ENCODE measurements at regions not wholly inside any gene's neighbourhood (a gene's known extent, or its start where the extent isn't known, plus 50 kb on each side); places are given as distances from the start of the nearest gene placed in this dataset.
A peak's percentile ranks its signal among the peaks of the same experiment; 100 is the strongest.
"Not testable (repeated sequence)": the region's sequence is repeated elsewhere in the genome, so short reads cannot be mapped to it uniquely, and the experiment has no call there.

- no peak for TF ChIP-seq CTCF (IDR thresholded peaks at IDR 0.05; ENCODE audit: low read depth, low read length)
- in situ Hi-C loops (cut with HindIII; ENCODE audit: low sequenced_read_pairs): no loop called here
- H3K4me3 ChIP-seq (ENCODE audit: low read depth, low read length): no peak overlapping the region
- no peak for DNase-seq (ENCODE audit: low read depth, low spot score)
Observed at GRCh38 chr12:97075934-97076630, 169.0 kb downstream of the NEDD1 start.

DNA sequence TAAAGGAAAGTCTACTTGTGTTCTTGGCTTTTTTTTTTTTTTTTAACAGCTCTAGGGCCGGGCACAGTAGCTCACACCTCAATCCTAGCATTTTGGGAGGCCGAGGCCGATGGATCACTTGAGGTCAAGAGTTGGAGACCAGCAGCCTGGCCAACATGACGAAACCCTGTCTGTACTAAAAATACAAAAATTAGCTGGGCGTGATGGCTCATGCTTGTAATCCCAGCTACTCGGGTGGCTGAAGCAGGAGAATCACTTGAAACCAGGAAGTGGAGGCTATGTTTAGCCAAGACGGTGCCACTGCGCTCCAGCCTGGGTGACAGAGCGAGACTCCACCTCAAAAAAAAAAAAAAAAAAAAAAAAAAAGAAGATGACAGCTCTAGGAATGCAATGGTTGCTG, 169.9 kb downstream of the NEDD1 start:
- DNase-seq (ENCODE audit: low read depth, low spot score); in situ Hi-C loops (cut with HindIII; ENCODE audit: low sequenced_read_pairs); H3K4me3 ChIP-seq (ENCODE audit: low read depth, low read length): not testable (repeated sequence)

GRCh38 chr12:97082029-97082428, 175.0 kb downstream of the NEDD1 start:
- no peak for TF ChIP-seq CTCF (IDR thresholded peaks at IDR 0.05; ENCODE audit: low read depth, low read length)
- H3K4me3 ChIP-seq (ENCODE audit: low read depth, low read length): no peak overlapping the region
- DNase-seq (ENCODE audit: low read depth, low spot score): no peak
- in situ Hi-C loops (cut with HindIII; ENCODE audit: low sequenced_read_pairs): no loop called here

- DNase-seq (ENCODE audit: low read depth, low spot score): no peak
- no peak overlapping the region for H3K4me3 ChIP-seq (ENCODE audit: low read depth, low read length)
- in situ Hi-C loops (cut with HindIII; ENCODE audit: low sequenced_read_pairs): no loop called here
- TF ChIP-seq CTCF (IDR thresholded peaks at IDR 0.05; ENCODE audit: low read depth, low read length): no peak
Observed at GRCh38 chr12:97093187-97093683, 186.2 kb downstream of the NEDD1 start.

GRCh38 chr12:97097734-97098133, 190.7 kb downstream of the NEDD1 start:
- TF ChIP-seq CTCF (IDR thresholded peaks at IDR 0.05; ENCODE audit: low read depth, low read length): no peak
- in situ Hi-C loops (cut with HindIII; ENCODE audit: low sequenced_read_pairs): no loop called here
- H3K4me3 ChIP-seq (ENCODE audit: low read depth, low read length): no peak overlapping the region
- no peak for DNase-seq (ENCODE audit: low read depth, low spot score)

DNA sequence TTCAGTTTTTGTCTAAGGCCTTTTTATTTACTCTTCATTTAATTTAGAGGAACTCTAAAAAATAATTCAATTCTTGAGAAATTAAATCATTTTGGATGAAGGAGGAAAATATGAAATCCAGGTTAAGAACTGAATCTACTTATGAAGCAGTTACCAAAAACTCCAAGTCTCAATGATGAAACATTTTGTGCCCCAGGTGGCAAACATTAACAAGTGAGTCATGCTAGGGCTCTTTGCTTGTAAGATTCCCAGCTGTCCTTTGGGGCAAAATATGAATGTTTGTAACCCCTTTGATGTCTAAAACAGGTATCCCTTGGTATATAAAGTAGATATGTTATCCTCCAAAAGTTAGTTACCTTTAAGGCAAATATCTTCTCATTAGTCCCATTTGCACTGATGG, 202.4 kb downstream of the NEDD1 start:
- TF ChIP-seq CTCF (IDR thresholded peaks at IDR 0.05; ENCODE audit: low read depth, low read length): no peak
- H3K4me3 ChIP-seq (ENCODE audit: low read depth, low read length): no peak overlapping the region
- in situ Hi-C loops (cut with HindIII; ENCODE audit: low sequenced_read_pairs): no loop called here
- DNase-seq (ENCODE audit: low read depth, low spot score): no peak

DNA sequence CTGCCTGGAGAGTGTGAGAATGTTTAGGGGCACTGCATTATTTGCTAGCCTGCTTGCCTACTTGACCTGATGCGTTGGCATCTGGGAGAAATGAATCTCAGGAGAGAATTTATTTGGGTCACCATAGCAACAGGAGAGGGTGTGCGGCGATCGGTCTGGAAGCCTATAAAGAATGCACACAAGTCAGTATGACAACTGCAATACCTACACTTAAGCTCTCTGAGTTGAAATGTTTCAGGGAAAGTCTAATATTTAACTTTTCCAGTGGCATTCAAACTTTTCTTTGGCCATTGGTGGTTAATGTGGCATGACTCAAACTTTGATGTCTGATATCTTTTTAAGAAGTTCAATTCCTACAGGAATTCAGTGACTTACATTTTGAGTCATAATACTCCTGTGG, 205.1 kb downstream of the NEDD1 start:
- no peak overlapping the region for H3K4me3 ChIP-seq (ENCODE audit: low read depth, low read length)
- peak; percentile 16 for DNase-seq (ENCODE audit: low read depth, low spot score)
- in situ Hi-C loops (cut with HindIII; ENCODE audit: low sequenced_read_pairs): no loop called here
- no peak for TF ChIP-seq CTCF (IDR thresholded peaks at IDR 0.05; ENCODE audit: low read depth, low read length)
